Transverse colon (tissue), 4 donors: ENCODE measurements at regions not wholly inside any gene's neighbourhood (a gene's known extent, or its start where the extent isn't known, plus 50 kb on each side); places are given as distances from the start of the nearest gene placed in this dataset.

Source experiments
- DNase-seq: peaks from one replicate; pipeline ENCODE4 v3.0.0-alpha.2; 2019
- H3K27ac ChIP-seq, 4 donors: fragments of 200-600 bp; sonication (generic); 2 replicates each; pipeline ENCODE4 v1.5.1; 2016 to 2018; ENCODE audit warnings: inconsistent platforms in 4 of 4
- H3K27me3 ChIP-seq: fragments of 200-600 bp; sonication (generic); 2 replicates; pipeline ENCODE4 v1.5.1; 2017; ENCODE audit warnings: inconsistent platforms
- H3K36me3 ChIP-seq, 4 donors: fragments of 200-600 bp; sonication (generic); 2 replicates each; pipeline ENCODE4 v1.5.1; 2017 to 2019; ENCODE audit warnings: inconsistent platforms in 4 of 4
- H3K4me1 ChIP-seq, 4 donors: fragments of 200-600 bp; sonication (generic); 2 replicates each; pipeline ENCODE4 v1.5.1; 2017 to 2020; ENCODE audit warnings: inconsistent platforms in 4 of 4
- H3K4me3 ChIP-seq, 4 donors: fragments of 200-600 bp; sonication (generic); 1 replicate in 1 of 4; 2 replicates in 3 of 4; pipeline versions ENCODE4 v1.5.1 to v1.6.1; 2017 to 2019; ENCODE audit warnings: inconsistent platforms in 4 of 4
- H3K9me3 ChIP-seq, 2 donors: fragments of 200-600 bp; sonication (generic); 2 replicates each; pipeline ENCODE4 v1.5.1; 2017 to 2019; ENCODE audit warnings: inconsistent platforms in 2 of 2
- CTCF ChIP-seq, 5 experiments: fragments of 200-600 bp in 3 of 5; fragments of 450-650 bp in 2 of 5; sonication (generic) in 3 of 5; IDR thresholded peaks; 1 replicate in 2 of 5; 2 replicates in 3 of 5; pipeline ENCODE4 v1.5.1; 2016 to 2017; ENCODE audit warnings: antibody characterized with exemption in 5 of 5, inconsistent platforms in 3 of 5, mild to moderate bottlenecking in 2 of 5, moderate library complexity in 1 of 5
- EP300 ChIP-seq: sonication (generic); formaldehyde crosslinking; IDR thresholded peaks from one replicate; pipeline ENCODE4 v1.6.1; 2017; ENCODE audit warnings: antibody characterized with exemption, low read depth
- POLR2A ChIP-seq: fragments of 450-650 bp; IDR thresholded peaks from one replicate; pipeline ENCODE4 v1.6.1; 2016; ENCODE audit warnings: antibody characterized with exemption, mild to moderate bottlenecking, moderate library complexity
- POLR2AphosphoS5 ChIP-seq, 3 donors: sonication (generic); formaldehyde crosslinking; IDR thresholded peaks; one replicate each; pipeline ENCODE4 v1.6.1; 2016; ENCODE audit warnings: antibody characterized with exemption in 3 of 3
- WGBS, 2 donors: methylation state at CpG; one replicate each; pipeline ENCODE4 v1.1.5; 2018; ENCODE audit warnings: low coverage in 1 of 2; 5-methylcytosine and 5-hydroxymethylcytosine counted together
- in situ Hi-C, 4 donors: fragments of 200-750 bp; cut with MboI; loops; one replicate each; pipeline versions ENCODE4 v1.15.0 to v1.15.1; 2017; ENCODE audit warnings: low sequenced_read_pairs in 3 of 4, low pct_ligation_motif_present in 1 of 4, low pct_unique_long_range_greater_than_20kb in 1 of 4
- intact Hi-C: fragments of 100-400 bp; cut with DNase I; formaldehyde crosslinking; loops from one replicate; pipeline ENCODE4 v1.15.1; 2023; ENCODE audit warnings: low total_unique reads
- small RNA-seq, 4 donors: library from RNA; depleted of rRNA; stranded (forward); fragments of <200 nt; gene quantifications; one replicate each; pipeline ENCODE3, GENCODE V24; 2016

GRCh38 chr9:94199776-94200175 is 59.3 kb upstream of the ZNF169 start:
- Histone ChIP-seq H3K27me3 (no peaks in the 10 kb centered on the region), H3K36me3 (no peaks in the 10 kb centered on the region), H3K27ac (no peak overlapping the region), H3K4me1 (no peaks in the 10 kb centered on the region), H3K4me3 (no peak overlapping the region), H3K9me3 (no peaks in the 10 kb centered on the region)
- TF ChIP-seq POLR2AphosphoS5 (IDR thresholded peaks at IDR 0.05) = no peak
- no peak for TF ChIP-seq CTCF (IDR thresholded peaks at IDR 0.05)
- no peak for TF ChIP-seq EP300
- no peak for TF ChIP-seq POLR2A
- intact Hi-C loops = no loop called here
- no peak for DNase-seq
- in situ Hi-C loops = loop anchor here in 2 of 4 donors (10.0 to 25.0 kb wide), 2 partner anchors 125 to 512 kb away; no protein-coding TSS in a partner anchor

DNA sequence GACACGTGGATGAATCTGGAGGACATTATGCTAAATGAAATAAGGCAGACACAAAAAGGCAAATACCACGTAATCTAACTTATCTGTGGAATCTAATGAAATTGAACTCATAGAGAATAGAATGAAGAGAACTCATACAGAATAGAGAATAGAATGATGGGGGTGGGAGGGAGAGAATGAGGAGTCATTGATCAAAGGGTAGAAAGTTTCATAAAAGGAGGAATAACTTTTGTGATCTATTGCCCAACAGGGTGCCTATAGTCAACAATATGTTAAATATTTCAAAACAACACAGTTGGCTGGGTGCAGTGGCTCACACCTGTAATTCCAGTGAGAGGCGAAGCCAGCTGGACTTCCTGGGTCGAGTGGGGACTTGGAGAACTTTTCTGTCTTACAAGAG is 54.9 kb upstream of the ZNF169 start:
- H3K4me3 ChIP-seq = no peak overlapping the region
- H3K36me3 ChIP-seq = no peaks in the 10 kb centered on the region
- 61 to 63% methylated on average over 4 of the region's 4 CpGs for WGBS, 2 donors
- H3K9me3 ChIP-seq = no peaks in the 10 kb centered on the region
- no peaks in the 10 kb centered on the region for H3K4me1 ChIP-seq
- DNase-seq = no peak
- in situ Hi-C loops (loop anchor here in 2 of 4 donors (10.0 to 25.0 kb wide), 2 partner anchors 129 to 517 kb away; no protein-coding TSS in a partner anchor), intact Hi-C loops (no loop called here)
- no peaks in the 10 kb centered on the region for H3K27me3 ChIP-seq
- no peak for TF ChIP-seq POLR2A
- no peak for TF ChIP-seq POLR2AphosphoS5 (IDR thresholded peaks at IDR 0.05)
- no peak for TF ChIP-seq EP300
- TF ChIP-seq CTCF (IDR thresholded peaks at IDR 0.05) = no peak
- H3K27ac ChIP-seq = no peak overlapping the region

- 92 to 97% methylated on average over 1 of the region's 1 CpG for WGBS, 2 donors
- no peak for DNase-seq
These were observed 51.3 kb upstream of the ZNF169 start for GRCh38 chr9:94207781-94208180.

More at GRCh38 chr9:94207781-94208180, 51.3 kb upstream of the ZNF169 start:
- H3K4me1 ChIP-seq = no peaks in the 10 kb centered on the region
- TF ChIP-seq EP300 (no peak), POLR2A (no peak), POLR2AphosphoS5 (IDR thresholded peaks at IDR 0.05) (no peak), CTCF (IDR thresholded peaks at IDR 0.05) (no peak)
- no peaks in the 10 kb centered on the region for H3K9me3 ChIP-seq
- intact Hi-C loops = no loop called here
- no peaks in the 10 kb centered on the region for H3K36me3 ChIP-seq
- H3K27me3 ChIP-seq = no peaks in the 10 kb centered on the region
- no peak overlapping the region for H3K27ac ChIP-seq
- H3K4me3 ChIP-seq = no peak overlapping the region
- in situ Hi-C loops = loop anchor here in 2 of 4 donors (10.0 to 25.0 kb wide), 2 partner anchors 133 to 520 kb away; no protein-coding TSS in a partner anchor

Small RNA genes lying in the stretch of these regions (small RNA-seq; reads per million reads assigned to genes)
- gene MIRLET7A1 = 6.3 to 10.7 (median 8.6) reads per million in 4 donors
- 206 to 430 (median 325) reads per million in 4 donors for gene MIRLET7D
- 67.0 to 96.2 (median 73.2) reads per million in 4 donors for gene MIRLET7F1
